ENCODE measurements at regions not wholly inside any gene's neighbourhood (a gene's known extent, or its start where the extent isn't known, plus 50 kb on each side); places are given as distances from the start of the nearest gene placed in this dataset.

DNA sequence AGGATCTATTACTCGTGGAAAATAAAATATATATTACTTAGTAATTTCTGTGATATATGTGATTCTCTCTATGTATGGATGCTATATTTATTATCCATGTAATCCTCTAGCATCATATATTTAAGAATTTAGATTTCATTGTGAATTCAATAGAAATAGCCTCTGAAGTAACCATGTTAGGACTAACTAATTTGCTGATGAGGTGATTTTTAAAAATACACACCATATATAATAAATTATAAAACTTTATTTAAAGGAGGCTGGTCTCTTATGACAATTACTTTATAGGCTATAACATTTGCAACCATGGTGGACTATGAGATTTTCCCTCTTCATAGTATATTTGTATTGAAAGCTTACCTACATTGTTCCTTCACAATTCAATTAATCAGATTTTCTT, 424.9 kb upstream of the MGAT4C start:
- H3K79me1 ChIP-seq (ENCODE audit: insufficient read depth, low read depth, low read length, poor library complexity, severe bottlenecking): no peaks in the 10 kb centered on the region
- H3K4ac ChIP-seq (ENCODE audit: low read depth, low read length): no peak overlapping the region
- peaks cover 0 to 5% (median 0%) of the 10 kb centered on the region in 3 experiments; a peak in 2 of 7 replicates for H3K36me3 Mint-ChIP-seq (ENCODE audit: insufficient read depth in 1 of 3, low read depth in 3 of 3)
- no peaks in the 10 kb centered on the region; the same call in 1 of the 2 replicates for H3K4me1 ChIP-seq (ENCODE audit: insufficient read depth, low read length)
- no peak overlapping the region for H3K4me3 Mint-ChIP-seq
- no peak overlapping the region for H3K27ac Mint-ChIP-seq
- DNase-seq: no peak
- no peak overlapping the region for H4K8ac ChIP-seq (replicated peaks; ENCODE audit: insufficient read length, low read depth, low read length)
- H2AFZ ChIP-seq (ENCODE audit: low read length): no peak overlapping the region
- H2BK12ac ChIP-seq (ENCODE audit: insufficient read length, low read depth, low read length): no peak overlapping the region
- H2BK120ac ChIP-seq (ENCODE audit: low read depth, low read length, poor library complexity, severe bottlenecking): no peak overlapping the region
- H2BK15ac ChIP-seq (ENCODE audit: low read depth, low read length): no peak overlapping the region
- H3K27ac ChIP-seq (ENCODE audit: insufficient read length, low read depth, low read length): no peak overlapping the region
- no peaks in the 10 kb centered on the region for H3K79me2 ChIP-seq (ENCODE audit: insufficient read depth, low read length)
- H2BK20ac ChIP-seq (ENCODE audit: low read depth, low read length, poor library complexity, severe bottlenecking): no peak overlapping the region
- no peak overlapping the region for H4K5ac ChIP-seq (ENCODE audit: insufficient read length, low read depth, low read length)
- no peak overlapping the region for H2BK5ac ChIP-seq (ENCODE audit: insufficient read length, low read length)
- H3K4me1 Mint-ChIP-seq: peaks cover 6 to 7% of the 10 kb centered on the region in 2 experiments
- H3T11ph ChIP-seq (ENCODE audit: low read length): no peak overlapping the region
- WGBS (ENCODE audit: extremely low coverage, insufficient read length, low lambda C conversion rate): no CpG with 5 or more reads among the region's 1 CpG
- TF ChIP-seq, protein P1, sequence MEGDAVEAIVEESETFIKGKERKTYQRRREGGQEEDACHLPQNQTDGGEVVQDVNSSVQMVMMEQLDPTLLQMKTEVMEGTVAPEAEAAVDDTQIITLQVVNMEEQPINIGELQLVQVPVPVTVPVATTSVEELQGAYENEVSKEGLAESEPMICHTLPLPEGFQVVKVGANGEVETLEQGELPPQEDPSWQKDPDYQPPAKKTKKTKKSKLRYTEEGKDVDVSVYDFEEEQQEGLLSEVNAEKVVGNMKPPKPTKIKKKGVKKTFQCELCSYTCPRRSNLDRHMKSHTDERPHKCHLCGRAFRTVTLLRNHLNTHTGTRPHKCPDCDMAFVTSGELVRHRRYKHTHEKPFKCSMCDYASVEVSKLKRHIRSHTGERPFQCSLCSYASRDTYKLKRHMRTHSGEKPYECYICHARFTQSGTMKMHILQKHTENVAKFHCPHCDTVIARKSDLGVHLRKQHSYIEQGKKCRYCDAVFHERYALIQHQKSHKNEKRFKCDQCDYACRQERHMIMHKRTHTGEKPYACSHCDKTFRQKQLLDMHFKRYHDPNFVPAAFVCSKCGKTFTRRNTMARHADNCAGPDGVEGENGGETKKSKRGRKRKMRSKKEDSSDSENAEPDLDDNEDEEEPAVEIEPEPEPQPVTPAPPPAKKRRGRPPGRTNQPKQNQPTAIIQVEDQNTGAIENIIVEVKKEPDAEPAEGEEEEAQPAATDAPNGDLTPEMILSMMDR (conservative IDR thresholded peaks at IDR 0.05): no peak
- H3K56ac ChIP-seq (ENCODE audit: insufficient read length, low read depth, low read length): no peak overlapping the region
- H4K20me1 ChIP-seq (ENCODE audit: control insufficient read depth, insufficient read depth, insufficient read length): no peaks in the 10 kb centered on the region
- H4K91ac ChIP-seq (ENCODE audit: insufficient read length, low read depth, low read length): no peak overlapping the region
- no peaks in the 10 kb centered on the region for H3K9me3 ChIP-seq (ENCODE audit: control insufficient read depth, low read depth, low read length)
- H3K14ac ChIP-seq (ENCODE audit: insufficient read depth, low read length): no peak overlapping the region
- H3K4me2 ChIP-seq (ENCODE audit: insufficient read depth, insufficient read length, low read length): no peak overlapping the region
- H3K9me3 Mint-ChIP-seq: peaks cover 0 to 9% of the 10 kb centered on the region in 2 experiments; a peak in 3 of 5 replicates
- H3K9ac ChIP-seq (ENCODE audit: extremely low read depth, insufficient read length, low read length): no peak overlapping the region
- no peaks in the 10 kb centered on the region for H3K27me3 Mint-ChIP-seq (ENCODE audit: low read depth)
- no peak overlapping the region for H2AK5ac ChIP-seq (ENCODE audit: insufficient read length, low read length)
- no peaks in the 10 kb centered on the region for H3K23me2 ChIP-seq (ENCODE audit: insufficient read length, low read depth, low read length, poor library complexity, severe bottlenecking)
- no peak overlapping the region for H3K18ac ChIP-seq (ENCODE audit: insufficient read length, low read depth, low read length)
- no peaks in the 10 kb centered on the region for H3K27me3 ChIP-seq (ENCODE audit: insufficient read depth, low read length)
- no peak overlapping the region for H3K23ac ChIP-seq (ENCODE audit: insufficient read length, low read depth, low read length)
